SW 1271 (cell line): ENCODE measurements at regions not wholly inside any gene's neighbourhood (a gene's known extent, or its start where the extent isn't known, plus 50 kb on each side); places are given as distances from the start of the nearest gene placed in this dataset.
A peak's percentile ranks its signal among the peaks of the same experiment; 100 is the strongest.
"Not testable (repeated sequence)": the region's sequence is repeated elsewhere in the genome, so short reads cannot be mapped to it uniquely, and the experiment has no call there.

ENCODE experiments used
- DNase-seq, 2 experiments: peaks; one replicate each; lab custom pipeline; 2025; lab: John Stamatoyannopoulos, UW

- DNase-seq = peak in 1 of 2 experiments; percentile 15
Measured at GRCh38 chr6:48994811-48995210, 468.2 kb downstream of the MMUT start.

DNA sequence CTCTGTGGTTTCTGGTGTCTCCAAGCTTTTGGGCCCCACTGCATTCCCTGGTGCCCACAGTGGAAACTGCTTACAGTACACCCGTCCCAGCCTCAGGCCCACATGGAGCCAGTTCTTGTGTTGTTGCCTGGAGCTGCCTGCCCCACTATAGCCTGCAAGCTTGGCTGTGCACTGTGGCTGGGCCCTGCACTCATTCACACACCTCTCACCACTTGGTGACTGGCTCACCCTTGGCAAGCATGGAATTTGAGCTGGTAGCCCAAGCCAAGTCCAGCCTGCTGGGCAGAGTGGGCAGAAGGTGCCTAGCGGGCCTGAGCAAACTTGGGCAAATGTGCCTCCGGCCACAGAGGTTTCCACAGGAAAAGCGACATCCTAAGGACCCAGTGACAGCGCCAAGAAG lies 472.3 kb downstream of the MMUT start:
- no peak for DNase-seq

DNA sequence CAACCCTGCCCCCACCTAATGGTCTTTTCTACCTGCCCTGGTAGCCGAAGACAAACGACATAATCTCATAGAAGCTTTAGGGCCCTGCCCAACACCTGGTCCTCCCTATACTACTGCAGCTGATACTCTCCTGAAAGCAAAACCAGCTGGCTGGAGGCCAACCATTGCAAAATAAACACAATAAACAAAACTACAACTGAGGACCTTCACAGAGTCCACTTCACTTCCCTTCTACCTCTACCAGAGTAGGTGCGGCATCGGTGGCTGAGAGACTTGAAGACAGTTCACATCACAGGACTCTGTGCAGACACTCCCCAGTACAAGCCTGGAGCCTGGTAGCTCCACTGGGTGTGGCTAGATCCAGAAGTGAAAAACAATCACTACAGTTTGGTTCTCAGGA lies 476.2 kb downstream of the MMUT start:
- no peak for DNase-seq

- no peak for DNase-seq
Measured at GRCh38 chr6:48986105-48986504, 476.9 kb downstream of the MMUT start.

DNA sequence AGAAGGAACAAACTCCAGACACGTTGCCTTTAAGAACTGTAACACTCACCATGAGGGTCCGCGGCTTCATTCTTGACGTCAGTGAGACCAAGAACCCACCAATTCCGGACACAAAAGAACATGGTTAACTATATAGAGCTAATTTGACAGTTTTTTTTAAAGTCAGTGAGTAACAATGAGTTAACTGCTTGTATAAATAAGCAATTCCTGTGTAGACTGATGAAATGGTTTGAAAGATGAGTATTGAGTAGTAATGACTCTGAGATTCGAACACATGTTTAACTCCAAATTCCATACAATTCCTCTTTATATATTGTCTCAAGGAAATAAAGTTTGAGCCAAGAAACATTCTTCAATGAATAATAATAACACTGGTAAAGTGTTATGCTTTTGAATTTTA lies 478.0 kb downstream of the MMUT start:
- DNase-seq = no peak

- not testable (repeated sequence) for DNase-seq
Measured at GRCh38 chr6:48983968-48984367, 479.1 kb downstream of the MMUT start.

- no peak for DNase-seq
Measured at GRCh38 chr6:48983377-48983776, 479.7 kb downstream of the MMUT start.

DNA sequence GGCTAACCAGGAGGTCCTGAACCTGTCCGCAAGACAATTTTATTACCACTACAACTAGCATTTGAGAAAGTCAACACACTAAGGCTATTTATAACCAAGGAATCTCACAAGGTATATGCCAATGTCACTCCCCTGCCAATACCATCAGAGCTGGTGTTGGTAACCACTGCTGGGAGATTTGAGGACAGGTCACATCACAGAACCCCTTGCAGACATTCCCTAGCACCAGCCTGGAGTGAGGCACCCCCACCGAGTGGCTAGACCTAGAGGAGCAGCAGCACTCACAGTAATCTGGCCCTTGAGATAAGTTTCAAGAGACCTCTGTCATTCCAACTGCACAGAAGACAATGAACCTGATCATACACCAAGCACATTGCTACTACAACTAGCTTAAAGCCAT lies 483.2 kb downstream of the MMUT start:
- DNase-seq = no peak

DNA sequence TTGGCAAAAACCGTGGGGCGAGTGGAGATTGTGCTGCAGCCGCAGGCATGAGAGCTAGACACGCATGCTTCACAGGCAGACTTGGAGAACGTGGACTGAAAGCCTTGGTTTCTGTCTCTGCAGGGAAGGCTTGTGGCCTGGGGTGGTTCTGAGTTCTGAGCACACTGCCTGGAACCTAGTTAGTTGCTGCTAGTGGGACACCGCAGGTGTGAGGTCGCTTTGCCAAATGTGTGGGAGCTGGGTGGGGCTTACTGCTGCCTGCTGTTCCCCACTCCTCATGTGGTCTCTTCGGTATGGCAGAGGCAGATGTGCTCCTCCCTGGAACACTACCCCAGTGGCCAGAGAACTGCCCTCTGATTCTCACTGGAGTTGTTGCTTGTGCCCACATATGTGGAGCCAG lies 484.0 kb downstream of the MMUT start:
- DNase-seq = no peak

DNA sequence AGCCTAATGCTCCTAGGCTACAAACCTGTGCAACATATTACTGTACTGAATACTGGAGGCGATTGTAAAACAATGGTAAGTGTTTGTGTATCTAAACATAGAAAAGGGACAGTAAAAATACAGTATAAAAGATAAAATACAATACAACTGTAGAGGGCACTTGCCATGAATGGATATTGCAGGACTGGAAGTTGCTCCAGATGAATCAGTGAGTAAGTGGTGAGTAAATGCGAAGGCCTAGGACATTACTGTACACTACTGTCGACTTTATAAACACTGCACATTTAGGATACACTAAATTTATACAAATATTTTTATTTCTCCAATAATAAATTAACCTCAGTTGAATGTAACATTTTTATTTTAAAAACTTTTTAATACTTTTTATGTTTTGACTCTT lies 485.0 kb downstream of the MMUT start:
- no peak for DNase-seq

DNA sequence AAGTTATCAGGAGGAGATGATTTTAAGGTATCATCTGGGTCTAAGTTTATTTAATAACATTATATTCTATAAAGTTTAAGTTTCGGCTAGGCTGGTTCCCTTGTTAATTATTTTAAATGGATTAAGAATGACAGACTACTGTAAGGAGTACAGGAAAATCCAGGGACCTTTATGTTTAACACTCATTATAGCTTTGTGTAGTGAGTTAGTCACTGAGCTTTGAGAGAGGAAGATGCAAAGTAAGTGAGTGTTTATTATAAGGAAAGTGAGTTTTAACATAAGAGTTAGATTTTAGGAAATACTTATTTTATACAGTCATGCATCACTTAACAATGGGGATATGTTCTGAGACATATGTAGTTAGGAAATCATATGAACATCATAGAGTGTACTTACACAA lies 485.5 kb downstream of the MMUT start:
- no peak for DNase-seq

DNA sequence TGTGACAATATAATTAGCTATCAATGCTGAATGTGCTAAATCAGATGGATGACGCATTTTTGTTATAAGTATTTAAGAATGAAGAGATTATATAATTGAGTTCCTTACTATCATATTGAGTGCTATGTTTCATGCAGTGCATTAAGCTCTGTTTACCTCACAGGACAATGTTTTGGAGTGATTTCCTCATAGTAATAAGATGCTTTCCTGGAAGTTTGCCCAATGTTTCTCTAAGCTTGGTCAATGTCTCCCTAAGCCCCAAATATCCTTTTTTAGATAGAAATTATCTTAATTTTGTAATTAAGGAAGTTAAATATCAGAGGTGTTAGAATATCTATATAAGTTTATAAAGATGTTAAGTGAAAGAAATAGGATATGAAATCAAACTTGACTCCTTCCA lies 489.6 kb downstream of the MMUT start:
- DNase-seq = no peak

DNA sequence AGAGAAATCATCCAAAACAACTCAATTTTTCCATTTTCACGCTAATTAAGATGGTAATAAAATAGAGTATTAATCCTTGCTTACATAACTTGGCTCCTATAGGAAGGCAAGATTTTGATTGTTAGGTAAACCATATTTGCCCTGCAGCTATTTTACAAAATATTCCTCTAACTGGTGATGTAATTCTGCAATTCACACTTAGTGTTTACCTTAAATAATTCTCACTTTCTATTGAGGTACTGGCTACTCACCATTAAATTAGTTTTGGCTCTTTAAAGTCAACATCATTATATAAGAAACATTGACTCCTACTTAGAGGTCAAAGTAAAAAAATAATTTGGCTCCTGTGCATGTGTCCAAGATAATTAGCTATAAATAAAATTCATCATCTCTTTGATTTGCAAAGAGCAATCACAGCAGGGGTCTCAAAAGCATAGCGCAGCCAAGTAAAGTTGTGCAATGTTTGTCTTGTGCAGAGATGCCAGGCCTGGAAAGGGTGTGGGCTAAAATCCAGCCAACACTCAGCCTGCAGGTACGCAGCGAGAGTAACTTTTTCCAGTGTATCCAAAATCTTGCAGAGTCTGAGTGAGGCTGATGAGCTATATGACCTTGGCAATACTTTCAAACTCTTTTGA lies 501.2 kb downstream of the MMUT start:
- no peak for DNase-seq

DNA sequence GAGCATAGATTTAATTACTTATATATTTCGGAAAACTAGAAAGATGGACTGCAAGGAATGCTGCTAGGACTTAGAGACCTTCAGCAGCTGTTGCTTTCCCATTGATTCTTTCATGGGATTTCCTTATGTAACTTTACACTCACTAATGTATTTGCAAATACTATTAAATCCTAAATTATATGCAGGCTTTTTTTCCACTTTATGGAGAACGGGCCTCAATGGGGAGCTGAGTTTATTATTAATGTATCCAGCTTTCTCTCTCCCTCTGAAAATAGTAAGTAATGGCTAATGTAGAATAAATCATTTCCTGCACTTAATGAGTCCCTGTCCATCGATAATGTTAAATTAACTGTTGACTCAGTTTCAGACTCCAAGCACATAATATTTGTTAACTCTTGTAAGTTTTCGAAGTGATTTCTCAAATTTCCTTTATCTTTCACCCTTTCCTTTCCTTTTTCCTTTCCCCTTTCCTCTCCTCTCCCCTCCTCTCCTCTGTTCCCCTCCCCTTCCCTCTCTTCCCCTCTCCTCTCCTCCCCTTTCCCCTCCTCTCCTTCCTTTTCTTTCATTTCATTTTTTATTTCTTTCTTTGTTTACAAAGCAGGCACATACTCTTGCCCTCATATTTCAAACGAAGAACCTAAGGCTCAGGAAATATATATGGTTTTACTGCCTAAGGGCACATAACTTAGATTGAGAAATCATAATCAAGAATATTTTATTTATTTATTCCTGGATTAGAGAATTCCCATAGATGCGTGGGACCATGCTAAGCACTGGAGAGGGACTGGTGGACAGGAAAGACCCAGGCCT lies 503.6 kb downstream of the MMUT start:
- no peak for DNase-seq

GRCh38 chr6:48957781-48958180 lies 505.3 kb downstream of the MMUT start:
- DNase-seq = no peak

DNA sequence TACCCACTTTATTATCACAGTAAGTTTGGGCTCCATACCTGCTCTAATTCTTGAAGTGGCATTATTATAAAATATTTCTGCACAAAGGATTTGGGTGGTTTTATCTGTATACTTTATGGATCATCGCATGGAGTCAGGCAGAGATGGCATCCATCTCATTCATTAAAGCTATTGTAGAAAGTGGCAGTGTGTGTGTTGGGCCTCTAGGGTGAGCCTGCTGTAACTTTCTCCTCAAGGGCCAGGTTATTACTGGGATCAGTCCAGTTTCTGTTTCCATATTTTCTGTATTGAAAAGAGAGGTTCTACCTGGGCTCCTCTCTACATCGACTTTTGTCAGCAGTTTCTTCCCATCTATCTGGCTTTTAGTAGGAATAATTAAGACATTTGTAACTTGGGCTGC lies 511.1 kb downstream of the MMUT start:
- no peak for DNase-seq

- DNase-seq = peak in 1 of 2 experiments; percentile 57
Measured at GRCh38 chr6:48944276-48944675, 518.8 kb downstream of the MMUT start.

DNA sequence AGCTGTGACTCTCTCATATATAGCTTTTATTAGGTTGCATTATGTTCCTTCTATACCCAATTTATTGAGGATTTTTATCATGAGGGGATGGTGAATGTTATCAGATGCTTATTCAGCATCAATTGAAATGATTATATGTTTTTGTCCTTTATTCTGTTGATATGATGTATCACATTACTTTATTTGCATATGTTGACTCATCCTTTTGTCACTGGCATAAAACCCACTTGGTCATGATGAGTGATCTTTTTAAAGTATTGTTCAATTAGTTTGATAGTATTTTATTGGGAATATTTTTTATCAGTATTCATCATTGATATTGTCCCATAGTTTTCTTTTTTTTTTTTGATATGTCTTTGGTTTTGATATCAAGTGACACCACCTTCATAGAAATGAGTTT lies 529.9 kb downstream of the MMUT start:
- no peak for DNase-seq

GRCh38 chr6:48928937-48929336 lies 534.1 kb downstream of the MMUT start:
- DNase-seq = no peak

GRCh38 chr6:48922837-48923236 lies 540.2 kb downstream of the MMUT start:
- no peak for DNase-seq

DNA sequence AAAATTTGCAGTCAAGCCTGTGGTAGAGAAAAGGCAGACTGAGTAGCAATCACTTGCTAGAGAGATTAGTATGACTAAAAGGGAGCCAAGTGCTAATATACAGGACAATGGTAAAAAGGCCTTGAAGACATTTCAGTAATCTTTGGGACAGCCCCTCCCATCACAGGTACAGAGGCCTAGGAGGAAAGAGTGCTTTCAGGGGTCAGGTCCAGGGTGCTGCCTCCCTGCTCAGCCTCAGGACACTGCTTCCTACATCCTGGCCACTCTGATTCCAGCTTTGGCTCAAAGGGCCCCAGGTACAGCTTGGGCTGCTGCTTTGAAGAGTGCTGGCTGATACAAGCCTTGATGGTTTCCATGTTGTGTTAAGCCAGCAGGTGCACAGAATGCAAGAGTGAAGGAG lies 543.5 kb downstream of the MMUT start:
- no peak for DNase-seq

- DNase-seq = no peak
Measured at GRCh38 chr6:48917233-48917632, 545.8 kb downstream of the MMUT start.

DNA sequence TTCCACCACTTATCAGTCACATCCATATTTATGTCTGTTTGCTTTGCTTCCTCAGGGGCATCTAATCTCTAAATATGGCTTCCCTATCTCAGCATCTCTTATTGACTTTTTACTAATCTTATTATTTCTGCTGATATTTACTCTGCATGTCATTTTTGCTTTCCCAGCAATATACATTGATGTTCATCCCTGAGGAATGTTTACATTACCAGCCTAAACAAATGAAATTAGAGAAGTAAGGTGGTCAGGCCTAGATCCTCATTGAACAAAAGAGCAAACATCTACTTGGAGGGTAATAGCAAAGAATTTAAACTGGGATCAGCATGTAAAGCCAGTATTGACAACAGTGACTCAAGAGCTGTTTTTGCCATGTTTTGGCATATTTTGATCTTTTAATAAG lies 546.4 kb downstream of the MMUT start:
- DNase-seq = no peak

- no peak for DNase-seq
Measured at GRCh38 chr6:48915591-48915990, 547.5 kb downstream of the MMUT start.
